ENCODE measurements at regions not wholly inside any gene's neighbourhood (a gene's known extent, or its start where the extent isn't known, plus 50 kb on each side); places are given as distances from the start of the nearest gene placed in this dataset.

- Histone ChIP-seq H3K4me1 (ENCODE audit: insufficient read depth) (no peaks in the 10 kb centered on the region), H4K20me1 (ENCODE audit: insufficient read depth, poor library complexity, severe bottlenecking) (no peaks in the 10 kb centered on the region), H3K27me3 (no peaks in the 10 kb centered on the region), H3K79me2 (no peaks in the 10 kb centered on the region), H3K36me3 (replicated peaks; ENCODE audit: insufficient read depth, low read depth) (no peaks in the 10 kb centered on the region), H3K9me3 (ENCODE audit: low read depth) (no peaks in the 10 kb centered on the region), H2AFZ (no peak overlapping the region), H3K9me2 (replicated peaks; ENCODE audit: insufficient read depth) (no peaks in the 10 kb centered on the region), H3K4me3 (no peak overlapping the region), H3K4me2 (no peak overlapping the region), H3K27ac (no peak overlapping the region)
- TF ChIP-seq EZH2phosphoT487 (IDR thresholded peaks at IDR 0.05; ENCODE audit: low read depth, severe bottlenecking, unreplicated experiment) (no peak), EZH2 (IDR thresholded peaks at IDR 0.05; ENCODE audit: borderline replicate concordance) (no peak)
- TF ChIP-seq, protein P1, sequence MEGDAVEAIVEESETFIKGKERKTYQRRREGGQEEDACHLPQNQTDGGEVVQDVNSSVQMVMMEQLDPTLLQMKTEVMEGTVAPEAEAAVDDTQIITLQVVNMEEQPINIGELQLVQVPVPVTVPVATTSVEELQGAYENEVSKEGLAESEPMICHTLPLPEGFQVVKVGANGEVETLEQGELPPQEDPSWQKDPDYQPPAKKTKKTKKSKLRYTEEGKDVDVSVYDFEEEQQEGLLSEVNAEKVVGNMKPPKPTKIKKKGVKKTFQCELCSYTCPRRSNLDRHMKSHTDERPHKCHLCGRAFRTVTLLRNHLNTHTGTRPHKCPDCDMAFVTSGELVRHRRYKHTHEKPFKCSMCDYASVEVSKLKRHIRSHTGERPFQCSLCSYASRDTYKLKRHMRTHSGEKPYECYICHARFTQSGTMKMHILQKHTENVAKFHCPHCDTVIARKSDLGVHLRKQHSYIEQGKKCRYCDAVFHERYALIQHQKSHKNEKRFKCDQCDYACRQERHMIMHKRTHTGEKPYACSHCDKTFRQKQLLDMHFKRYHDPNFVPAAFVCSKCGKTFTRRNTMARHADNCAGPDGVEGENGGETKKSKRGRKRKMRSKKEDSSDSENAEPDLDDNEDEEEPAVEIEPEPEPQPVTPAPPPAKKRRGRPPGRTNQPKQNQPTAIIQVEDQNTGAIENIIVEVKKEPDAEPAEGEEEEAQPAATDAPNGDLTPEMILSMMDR (IDR thresholded peaks at IDR 0.05; ENCODE audit: poor library complexity): no peak
- no peak for DNase-seq (ENCODE audit: low spot score)
These were observed 1173.6 kb upstream of the SORCS1 start for GRCh38 chr10:108338146-108338545.

- TF ChIP-seq EZH2 (IDR thresholded peaks at IDR 0.05; ENCODE audit: borderline replicate concordance): no peak
- TF ChIP-seq, protein P1 (IDR thresholded peaks at IDR 0.05; ENCODE audit: poor library complexity): no peak
- no peak for TF ChIP-seq EZH2phosphoT487 (IDR thresholded peaks at IDR 0.05; ENCODE audit: low read depth, severe bottlenecking, unreplicated experiment)
- no peaks in the 10 kb centered on the region for H3K27me3 ChIP-seq
- no peak overlapping the region for H2AFZ ChIP-seq
- no peaks in the 10 kb centered on the region for H3K4me1 ChIP-seq (ENCODE audit: insufficient read depth)
- H3K4me2 ChIP-seq: no peak overlapping the region
- H3K9me2 ChIP-seq (replicated peaks; ENCODE audit: insufficient read depth): no peaks in the 10 kb centered on the region
- H3K79me2 ChIP-seq: no peaks in the 10 kb centered on the region
- H3K36me3 ChIP-seq (replicated peaks; ENCODE audit: insufficient read depth, low read depth): no peaks in the 10 kb centered on the region
- no peak overlapping the region for H3K27ac ChIP-seq
- no peak for DNase-seq (ENCODE audit: low spot score)
- no peaks in the 10 kb centered on the region for H4K20me1 ChIP-seq (ENCODE audit: insufficient read depth, poor library complexity, severe bottlenecking)
- H3K9me3 ChIP-seq (ENCODE audit: low read depth): no peaks in the 10 kb centered on the region
- no peak overlapping the region for H3K4me3 ChIP-seq
These were observed 1172.3 kb upstream of the SORCS1 start for GRCh38 chr10:108336836-108337235.

DNA sequence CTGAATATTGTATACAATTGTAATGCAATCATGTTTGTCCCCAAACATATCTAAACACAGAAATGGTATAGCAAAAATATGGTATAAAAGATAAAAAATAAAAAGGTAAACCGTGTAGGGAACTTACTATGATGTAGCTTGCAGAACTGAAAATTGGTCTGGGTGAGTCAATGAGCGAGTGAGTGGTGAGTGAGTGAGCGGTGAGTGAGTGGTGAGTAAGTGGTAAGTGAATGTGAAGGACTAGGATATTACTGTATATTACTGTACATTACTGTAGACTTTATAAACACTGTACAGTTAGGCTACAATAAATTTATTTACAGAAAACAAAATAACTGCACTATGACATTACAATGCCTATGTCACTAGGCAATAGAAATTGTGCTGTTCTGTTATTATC is 1163.2 kb upstream of the SORCS1 start:
- H3K4me2 ChIP-seq: no peak overlapping the region
- H4K20me1 ChIP-seq (ENCODE audit: insufficient read depth, poor library complexity, severe bottlenecking): no peaks in the 10 kb centered on the region
- no peaks in the 10 kb centered on the region for H3K27me3 ChIP-seq
- no peak overlapping the region for H3K4me3 ChIP-seq
- H3K9me3 ChIP-seq (ENCODE audit: low read depth): no peaks in the 10 kb centered on the region
- WGBS (ENCODE audit: low lambda C conversion rate, missing lambda C conversion rate): 91% methylated on average over 3 of the region's 3 CpGs
- H3K4me1 ChIP-seq (ENCODE audit: insufficient read depth): no peaks in the 10 kb centered on the region
- no peak overlapping the region for H2AFZ ChIP-seq
- no peak overlapping the region for H3K27ac ChIP-seq
- no peaks in the 10 kb centered on the region for H3K9me2 ChIP-seq (replicated peaks; ENCODE audit: insufficient read depth)
- TF ChIP-seq EZH2 (IDR thresholded peaks at IDR 0.05; ENCODE audit: borderline replicate concordance) (no peak), EZH2phosphoT487 (IDR thresholded peaks at IDR 0.05; ENCODE audit: low read depth, severe bottlenecking, unreplicated experiment) (no peak)
- TF ChIP-seq, protein P1 (IDR thresholded peaks at IDR 0.05; ENCODE audit: poor library complexity): no peak
- no peaks in the 10 kb centered on the region for H3K79me2 ChIP-seq
- H3K36me3 ChIP-seq (replicated peaks; ENCODE audit: insufficient read depth, low read depth): no peaks in the 10 kb centered on the region
- DNase-seq (ENCODE audit: low spot score): no peak

GRCh38 chr10:108323274-108323798 is 1158.8 kb upstream of the SORCS1 start:
- H3K36me3 ChIP-seq (replicated peaks; ENCODE audit: insufficient read depth, low read depth): no peaks in the 10 kb centered on the region
- 47% methylated on average over 3 of the region's 3 CpGs for WGBS (ENCODE audit: low lambda C conversion rate, missing lambda C conversion rate)
- H3K4me1 ChIP-seq (ENCODE audit: insufficient read depth): no peaks in the 10 kb centered on the region
- no peak overlapping the region for H3K27ac ChIP-seq
- no peaks in the 10 kb centered on the region for H3K27me3 ChIP-seq
- H3K4me2 ChIP-seq: no peak overlapping the region
- no peak overlapping the region for H2AFZ ChIP-seq
- TF ChIP-seq EZH2 (IDR thresholded peaks at IDR 0.05; ENCODE audit: borderline replicate concordance) (no peak), EZH2phosphoT487 (IDR thresholded peaks at IDR 0.05; ENCODE audit: low read depth, severe bottlenecking, unreplicated experiment) (no peak)
- TF ChIP-seq, protein P1 (IDR thresholded peaks at IDR 0.05; ENCODE audit: poor library complexity): no peak
- H3K9me3 ChIP-seq (ENCODE audit: low read depth): no peaks in the 10 kb centered on the region
- no peaks in the 10 kb centered on the region for H3K9me2 ChIP-seq (replicated peaks; ENCODE audit: insufficient read depth)
- H3K4me3 ChIP-seq: no peak overlapping the region
- no peaks in the 10 kb centered on the region for H3K79me2 ChIP-seq
- H4K20me1 ChIP-seq (ENCODE audit: insufficient read depth, poor library complexity, severe bottlenecking): no peaks in the 10 kb centered on the region
- DNase-seq (ENCODE audit: low spot score): no peak
